NB4 (cell line): ENCODE measurements at regions not wholly inside any gene's neighbourhood (a gene's known extent, or its start where the extent isn't known, plus 50 kb on each side); places are given as distances from the start of the nearest gene placed in this dataset.
A peak's percentile ranks its signal among the peaks of the same experiment; 100 is the strongest.

Source experiments
- DNase-seq: peaks from one replicate; pipeline ENCODE4 v3.0.0; 2010; ENCODE audit warnings: low read depth
- H3K4me3 ChIP-seq: one replicate; pipeline ENCODE4 v1.5.1; 2011; ENCODE audit warnings: mild to moderate bottlenecking, low read depth, low read length, moderate library complexity
- CTCF ChIP-seq: IDR thresholded peaks from one replicate; pipeline ENCODE4 v1.5.1; 2012; ENCODE audit warnings: low read depth, low read length
- MAX ChIP-seq: IDR thresholded peaks from 2 replicates; pipeline ENCODE4 v1.6.1; 2011; ENCODE audit warnings: low read depth, low read length
- MYC ChIP-seq: IDR thresholded peaks from 2 replicates; pipeline ENCODE4 v1.6.1; 2011; ENCODE audit warnings: low read depth, low read length
- POLR2A ChIP-seq: IDR thresholded peaks from 2 replicates; pipeline ENCODE4 v1.6.1; 2011; ENCODE audit warnings: mild to moderate bottlenecking; ENCODE audit not compliant: insufficient read length; ENCODE audit errors: extremely low read depth

- no peak overlapping the region for H3K4me3 ChIP-seq
- TF ChIP-seq CTCF = peak; percentile 38
- no peak for TF ChIP-seq MAX
- no peak for TF ChIP-seq MYC
- peak; percentile 38 for DNase-seq
Measured at GRCh38 chr6:912871-913835, 220.2 kb upstream of the EXOC2 start.

- H3K4me3 ChIP-seq = no peak overlapping the region
- DNase-seq = no peak
- TF ChIP-seq CTCF (no peak), MYC (no peak), MAX (no peak), POLR2A (no peak)
Measured at GRCh38 chr6:907928-908327, 215.0 kb upstream of the EXOC2 start.

DNA sequence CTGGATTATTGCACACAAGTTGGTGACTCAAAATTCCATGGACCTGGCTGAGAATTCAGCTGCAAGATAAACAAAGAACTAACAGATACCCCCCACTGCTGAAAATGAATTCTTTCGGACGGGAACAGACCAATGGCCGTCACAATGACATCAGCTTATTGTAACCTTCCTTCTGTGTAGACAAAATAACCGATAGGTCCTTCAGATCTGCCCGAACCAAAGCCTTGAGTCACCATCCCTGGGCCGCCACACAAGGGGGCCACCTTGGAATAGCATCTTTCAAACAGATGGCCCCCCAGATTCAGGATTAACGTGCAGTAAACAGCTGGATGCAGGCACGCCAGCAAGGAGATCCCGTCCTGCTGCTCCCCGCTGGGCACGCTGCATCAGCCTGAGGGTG is 214.0 kb upstream of the EXOC2 start:
- DNase-seq = no peak
- no peak overlapping the region for H3K4me3 ChIP-seq
- TF ChIP-seq POLR2A (no peak), MYC (no peak), CTCF (no peak), MAX (no peak)

GRCh38 chr6:905556-905955 is 212.6 kb upstream of the EXOC2 start:
- H3K4me3 ChIP-seq = no peak overlapping the region
- DNase-seq = no peak
- TF ChIP-seq MYC = no peak
- no peak for TF ChIP-seq POLR2A
- TF ChIP-seq CTCF = no peak
- no peak for TF ChIP-seq MAX

- H3K4me3 ChIP-seq = no peak overlapping the region
- TF ChIP-seq MAX = no peak
- TF ChIP-seq CTCF = no peak
- no peak for TF ChIP-seq MYC
- no peak for TF ChIP-seq POLR2A
- DNase-seq = no peak
Measured at GRCh38 chr6:904994-905393, 212.1 kb upstream of the EXOC2 start.
